Gastrocnemius medialis (tissue), 4 donors: ENCODE measurements at regions not wholly inside any gene's neighbourhood (a gene's known extent, or its start where the extent isn't known, plus 50 kb on each side); places are given as distances from the start of the nearest gene placed in this dataset.

Experiments
- ATAC-seq, 2 donors: fragments of 150-250 bp; one replicate each; pipeline ENCODE4 v1.9.1; 2016
- DNase-seq, 2 donors: peaks; one replicate each; pipeline ENCODE4 v3.0.0-alpha.2; 2019
- H3K27ac ChIP-seq, 4 donors: fragments of 200-600 bp; sonication (generic); 1 replicate in 1 of 4; 2 replicates in 3 of 4; pipeline ENCODE4 v1.5.1; 2016 to 2018; ENCODE audit warnings: mild to moderate bottlenecking in 2 of 4, moderate library complexity in 1 of 4
- H3K27me3 ChIP-seq, 3 donors: fragments of 200-600 bp; sonication (generic) in 2 of 3; 1 replicate in 1 of 3; 2 replicates in 2 of 3; pipeline versions ENCODE4 v1.5.1 to v1.6.0; 2016 to 2019; ENCODE audit warnings: mild to moderate bottlenecking in 1 of 3, moderate library complexity in 1 of 3
- H3K36me3 ChIP-seq, 2 donors: fragments of 200-600 bp; sonication (generic) in 1 of 2; one replicate each; pipeline ENCODE4 v1.5.1; 2017 to 2018
- H3K4me1 ChIP-seq, 2 donors: fragments of 200-600 bp; sonication (generic) in 1 of 2; one replicate each; pipeline ENCODE4 v1.5.1; 2016 to 2017; ENCODE audit warnings: mild to moderate bottlenecking in 2 of 2
- H3K4me3 ChIP-seq, 4 donors: fragments of 200-600 bp; sonication (generic) in 3 of 4; 1 replicate in 1 of 4; 2 replicates in 3 of 4; pipeline ENCODE4 v1.5.1; 2016 to 2019; ENCODE audit warnings: mild to moderate bottlenecking in 2 of 4
- H3K9me3 ChIP-seq, 3 donors: fragments of 200-600 bp; sonication (generic) in 2 of 3; 1 replicate in 1 of 3; 2 replicates in 2 of 3; pipeline ENCODE4 v1.5.1; 2016 to 2019
- CTCF ChIP-seq, 5 experiments: fragments of 450-650 bp in 3 of 5; fragments of 200-600 bp in 2 of 5; sonication (generic) in 2 of 5; IDR thresholded peaks in 4 of 5; conservative IDR thresholded peaks in 1 of 5; 1 replicate in 4 of 5; 2 replicates in 1 of 5; pipeline ENCODE4 v1.5.1; 2016 to 2019; ENCODE audit warnings: antibody characterized with exemption in 5 of 5, mild to moderate bottlenecking in 3 of 5, moderate library complexity in 3 of 5
- POLR2A ChIP-seq, 2 donors: fragments of 450-650 bp; IDR thresholded peaks; one replicate each; pipeline ENCODE4 v1.6.1; 2017; ENCODE audit warnings: antibody characterized with exemption in 2 of 2, mild to moderate bottlenecking in 2 of 2, moderate library complexity in 2 of 2
- in situ Hi-C, 4 donors: fragments of 200-750 bp; cut with MboI; loops; one replicate each; pipeline versions ENCODE4 v1.15.0 to v1.8.0; 2017; ENCODE audit warnings: low sequenced_read_pairs in 4 of 4
- intact Hi-C: fragments of 100-400 bp; cut with DNase I; formaldehyde crosslinking; loops from one replicate; pipeline ENCODE4 v1.15.1; 2023; ENCODE audit warnings: low total_unique reads

- in situ Hi-C loops: no loop called here
- Histone ChIP-seq H3K36me3 (no peaks in the 10 kb centered on the region), H3K9me3 (no peaks in the 10 kb centered on the region), H3K4me1 (no peaks in the 10 kb centered on the region), H3K27ac (no peak overlapping the region), H3K4me3 (no peak overlapping the region), H3K27me3 (no peaks in the 10 kb centered on the region)
- ATAC-seq (no peak), DNase-seq (no peak)
- intact Hi-C loops: no loop called here
- TF ChIP-seq POLR2A (IDR thresholded peaks at IDR 0.05) (no peak), CTCF (IDR thresholded peaks at IDR 0.05 in 4 of 5, conservative IDR thresholded peaks at IDR 0.05 in 1 of 5) (no peak)
These were observed 77.9 kb upstream of the RHOBTB1 start for GRCh38 chr10:61021926-61022325.

- ATAC-seq (no peak), DNase-seq (no peak)
- H3K4me3 ChIP-seq: no peak overlapping the region
- H3K4me1 ChIP-seq: no peaks in the 10 kb centered on the region
- no peaks in the 10 kb centered on the region for H3K27me3 ChIP-seq
- H3K27ac ChIP-seq: no peak overlapping the region
- H3K9me3 ChIP-seq: no peaks in the 10 kb centered on the region
- no peaks in the 10 kb centered on the region for H3K36me3 ChIP-seq
- TF ChIP-seq POLR2A (IDR thresholded peaks at IDR 0.05): no peak
- no peak for TF ChIP-seq CTCF (IDR thresholded peaks at IDR 0.05 in 4 of 5, conservative IDR thresholded peaks at IDR 0.05 in 1 of 5)
- intact Hi-C loops (no loop called here), in situ Hi-C loops (no loop called here)
These were observed 76.6 kb upstream of the RHOBTB1 start for GRCh38 chr10:61020420-61021158.

GRCh38 chr10:61018146-61018545, 74.2 kb upstream of the RHOBTB1 start:
- Histone ChIP-seq H3K27ac (no peak overlapping the region), H3K27me3 (no peaks in the 10 kb centered on the region), H3K4me3 (no peak overlapping the region), H3K4me1 (no peaks in the 10 kb centered on the region), H3K36me3 (no peaks in the 10 kb centered on the region), H3K9me3 (no peaks in the 10 kb centered on the region)
- DNase-seq (no peak), ATAC-seq (no peak)
- intact Hi-C loops (no loop called here), in situ Hi-C loops (no loop called here)
- TF ChIP-seq POLR2A (IDR thresholded peaks at IDR 0.05) (no peak), CTCF (IDR thresholded peaks at IDR 0.05 in 4 of 5, conservative IDR thresholded peaks at IDR 0.05 in 1 of 5) (no peak)

GRCh38 chr10:61016630-61017029, 72.6 kb upstream of the RHOBTB1 start:
- DNase-seq: no peak
- Histone ChIP-seq H3K9me3 (no peaks in the 10 kb centered on the region), H3K36me3 (no peaks in the 10 kb centered on the region), H3K27me3 (no peaks in the 10 kb centered on the region), H3K27ac (no peak overlapping the region), H3K4me3 (no peak overlapping the region), H3K4me1 (no peaks in the 10 kb centered on the region)
- in situ Hi-C loops (no loop called here), intact Hi-C loops (no loop called here)
- TF ChIP-seq CTCF (IDR thresholded peaks at IDR 0.05 in 4 of 5, conservative IDR thresholded peaks at IDR 0.05 in 1 of 5): no peak
- no peak for TF ChIP-seq POLR2A (IDR thresholded peaks at IDR 0.05)
- no peak for ATAC-seq

GRCh38 chr10:61016007-61016406, 72.0 kb upstream of the RHOBTB1 start:
- no peaks in the 10 kb centered on the region for H3K9me3 ChIP-seq
- ATAC-seq (no peak), DNase-seq (no peak)
- in situ Hi-C loops: no loop called here
- H3K4me1 ChIP-seq: no peaks in the 10 kb centered on the region
- no peak overlapping the region for H3K27ac ChIP-seq
- H3K27me3 ChIP-seq: no peaks in the 10 kb centered on the region
- H3K4me3 ChIP-seq: no peak overlapping the region
- intact Hi-C loops: no loop called here
- no peaks in the 10 kb centered on the region for H3K36me3 ChIP-seq
- no peak for TF ChIP-seq POLR2A (IDR thresholded peaks at IDR 0.05)
- no peak for TF ChIP-seq CTCF (IDR thresholded peaks at IDR 0.05 in 4 of 5, conservative IDR thresholded peaks at IDR 0.05 in 1 of 5)
